IMR-90 (cell line): ENCODE measurements at regions not wholly inside any gene's neighbourhood (a gene's known extent, or its start where the extent isn't known, plus 50 kb on each side); places are given as distances from the start of the nearest gene placed in this dataset.

Source experiments
- ATAC-seq: fragments of 200-7000 bp; cut with Tn5 transposase; 2 replicates; pipeline ENCODE4 v1.9.1; 2020; ENCODE audit warnings: low read depth, mild to moderate bottlenecking, moderate library complexity
- BruUV-seq: library from RNA; stranded (reverse); fragments of 400-500 nt; replicated peaks from 2 replicates; lab custom pipeline; 2021; lab: Mats Ljungman, UMichigan
- CTCF ChIA-PET: fragments of 300-600 bp; formaldehyde crosslinking; extraction: SDS; loops from one replicate; lab custom pipeline; 2021; ENCODE audit warnings: antibody characterized with exemption; lab: Yijun Ruan, JAX
- POLR2A ChIA-PET: fragments of 300-600 bp; sonication (Branson Sonifier 250); formaldehyde crosslinking; loops from one replicate; lab custom pipeline; 2022; ENCODE audit warnings: antibody characterized with exemption; ENCODE audit not compliant: unreplicated experiment; lab: Charles Lee
- DNase-seq: peaks from one replicate; pipeline ENCODE4 v3.0.0; 2013
- H2AFZ ChIP-seq: replicated peaks from 2 replicates; pipeline ENCODE3; 2013; ENCODE audit warnings: low read length, mild to moderate bottlenecking; ENCODE audit not compliant: poor library complexity
- H2AK5ac ChIP-seq: 2 replicates; pipeline ENCODE4 v1.6.1; 2013; ENCODE audit warnings: low read depth, low read length, inconsistent platforms
- H2AK9ac ChIP-seq: replicated peaks from 2 replicates; pipeline ENCODE3; 2013; ENCODE audit warnings: mild to moderate bottlenecking, low read depth, low read length, moderate library complexity; ENCODE audit not compliant: poor library complexity
- H2BK120ac ChIP-seq: 2 replicates; pipeline ENCODE4 v1.6.1; 2013; ENCODE audit warnings: low read depth, low read length, inconsistent platforms
- H2BK15ac ChIP-seq: 3 replicates; pipeline ENCODE4 v1.6.1; 2013; ENCODE audit warnings: low read depth, low read length, inconsistent platforms
- H2BK20ac ChIP-seq: 2 replicates; pipeline ENCODE4 v1.6.1; 2013; ENCODE audit warnings: low read depth, mild to moderate bottlenecking, inconsistent platforms, low read length, moderate library complexity
- H2BK5ac ChIP-seq: 2 replicates; pipeline ENCODE4 v1.6.1; 2013; ENCODE audit warnings: mild to moderate bottlenecking, low read depth, low read length, inconsistent platforms; ENCODE audit not compliant: poor library complexity, severe bottlenecking
- H3K14ac ChIP-seq: replicated peaks from 2 replicates; pipeline ENCODE4 v1.6.1; 2013; ENCODE audit warnings: low read depth, low read length, inconsistent platforms
- H3K18ac ChIP-seq: 2 replicates; pipeline ENCODE4 v1.6.1; 2013; ENCODE audit warnings: low read depth, low read length, control low read depth
- H3K23ac ChIP-seq: 2 replicates; pipeline ENCODE4 v1.6.1; 2013; ENCODE audit warnings: low read depth, low read length, inconsistent platforms
- H3K27ac ChIP-seq: 2 replicates; pipeline ENCODE4 v1.5.1; 2013; ENCODE audit warnings: mild to moderate bottlenecking, control low read depth, low read length; ENCODE audit not compliant: insufficient read depth
- H3K27me3 ChIP-seq: 2 replicates; pipeline ENCODE4 v1.6.1; 2013; ENCODE audit warnings: low read length; ENCODE audit not compliant: control insufficient read depth, insufficient read depth
- H3K36me3 ChIP-seq: 2 replicates; pipeline ENCODE4 v1.6.1; 2013; ENCODE audit warnings: low read length, mixed read lengths; ENCODE audit not compliant: control insufficient read depth, insufficient read depth
- H3K4ac ChIP-seq: 2 replicates; pipeline ENCODE4 v1.6.1; 2013; ENCODE audit warnings: low read depth, low read length, inconsistent platforms
- H3K4me1 ChIP-seq: 2 replicates; pipeline ENCODE4 v1.6.1; 2013; ENCODE audit warnings: low read length, mixed read lengths; ENCODE audit not compliant: control insufficient read depth, insufficient read depth
- H3K4me2 ChIP-seq: 2 replicates; pipeline ENCODE4 v1.6.1; 2013; ENCODE audit warnings: low read depth, mild to moderate bottlenecking, control low read depth, low read length, moderate library complexity
- H3K4me3 ChIP-seq: 2 replicates; pipeline ENCODE4 v1.5.1; 2013; ENCODE audit warnings: low read depth, mild to moderate bottlenecking, control low read depth, low read length, moderate library complexity; ENCODE audit not compliant: insufficient read depth
- H3K56ac ChIP-seq: 2 replicates; pipeline ENCODE4 v1.6.1; 2013; ENCODE audit warnings: low read length, inconsistent platforms; ENCODE audit not compliant: insufficient read depth; ENCODE audit errors: extremely low read depth
- H3K79me1 ChIP-seq, 2 experiments: 2 replicates each; pipeline ENCODE4 v1.6.1; 2013; ENCODE audit warnings: low read length in 2 of 2, inconsistent platforms in 1 of 2, low read depth in 1 of 2
- H3K9ac ChIP-seq: 2 replicates; pipeline ENCODE4 v1.6.1; 2013; ENCODE audit warnings: low read depth, low read length, control low read depth
- H3K9me1 ChIP-seq: 2 replicates; pipeline ENCODE4 v1.6.1; 2013; ENCODE audit warnings: low read length, inconsistent platforms; ENCODE audit not compliant: insufficient read depth
- H3K9me3 ChIP-seq: 2 replicates; pipeline ENCODE4 v1.6.1; 2013; ENCODE audit warnings: low read length; ENCODE audit not compliant: control insufficient read depth, insufficient read depth
- H4K20me1 ChIP-seq: 2 replicates; pipeline ENCODE4 v1.6.1; 2013; ENCODE audit warnings: low read length, inconsistent platforms; ENCODE audit not compliant: insufficient read depth
- H4K5ac ChIP-seq: 2 replicates; pipeline ENCODE4 v1.6.1; 2013; ENCODE audit warnings: mild to moderate bottlenecking, low read depth, low read length, control low read depth
- H4K8ac ChIP-seq, 2 experiments: 2 replicates each; pipeline ENCODE4 v1.6.1; 2013; ENCODE audit warnings: low read depth in 2 of 2, low read length in 2 of 2, control low read depth in 1 of 2, inconsistent platforms in 1 of 2
- H4K91ac ChIP-seq: 2 replicates; pipeline ENCODE4 v1.6.1; 2013; ENCODE audit warnings: low read depth, low read length, inconsistent platforms; ENCODE audit not compliant: insufficient read depth
- CEBPB ChIP-seq: IDR thresholded peaks from 2 replicates; pipeline ENCODE4 v1.6.1; 2012; ENCODE audit warnings: low read depth, low read length, improper control_type of control experiment
- FOS ChIP-seq: fragments of 150-350 bp; IDR thresholded peaks from 2 replicates; pipeline ENCODE4 v1.6.1; 2016; ENCODE audit warnings: low read depth, low read length
- MAFK ChIP-seq: IDR thresholded peaks from 2 replicates; pipeline ENCODE4 v1.6.1; 2012; ENCODE audit warnings: low read depth, low read length, improper control_type of control experiment
- MXI1 ChIP-seq: IDR thresholded peaks from 2 replicates; pipeline ENCODE4 v1.6.1; 2012; ENCODE audit warnings: low read depth, mild to moderate bottlenecking, low read length, moderate library complexity, borderline replicate concordance
- NFE2L2 ChIP-seq: fragments of 150-350 bp; IDR thresholded peaks from 2 replicates; pipeline ENCODE4 v1.6.1; 2016; ENCODE audit warnings: low read depth, mild to moderate bottlenecking, low read length
- POLR2A ChIP-seq: IDR thresholded peaks from 2 replicates; pipeline ENCODE4 v1.6.1; 2012; ENCODE audit warnings: mild to moderate bottlenecking, low read depth, low read length
- WGBS, 2 experiments: methylation state at CpG; one replicate each; pipeline versions ENCODE4 v1.1.5 to v1.1.7; 2013; ENCODE audit warnings: missing lambda C conversion rate in 2 of 2; ENCODE audit not compliant: insufficient read length in 1 of 2; ENCODE audit errors: extremely low coverage in 2 of 2; 5-methylcytosine and 5-hydroxymethylcytosine counted together
- dilution Hi-C: fragments of 300-500 bp; cut with HindIII; formaldehyde crosslinking; loops from one replicate; pipeline ENCODE4 v1.14.3; 2018; ENCODE audit warnings: low sequenced_read_pairs; ENCODE audit not compliant: unreplicated experiment
- in situ Hi-C: fragments of 300-500 bp; cut with MboI; formaldehyde crosslinking; loops from 3 replicates; pipeline ENCODE4 v1.14.3; 2019; ENCODE audit warnings: low sequenced_read_pairs, inconsistent platforms, mixed read lengths
- intact Hi-C: fragments of 100-400 bp; cut with micrococcal nuclease; formaldehyde crosslinking; loops from 2 replicates; pipeline ENCODE4 v1.10.0; 2022
- TF ChIP-seq, protein P1 (sequence below): fragments of 150-350 bp; IDR thresholded peaks from 2 replicates; pipeline ENCODE4 v1.6.1; 2017; ENCODE audit warnings: mild to moderate bottlenecking, antibody characterized with exemption, low read length, low read depth
- TF ChIP-seq, protein P2 (sequence below): conservative IDR thresholded peaks from 2 replicates; pipeline ENCODE4 v1.5.1; 2012; ENCODE audit warnings: mild to moderate bottlenecking, low read depth, low read length, improper control_type of control experiment

DNA sequence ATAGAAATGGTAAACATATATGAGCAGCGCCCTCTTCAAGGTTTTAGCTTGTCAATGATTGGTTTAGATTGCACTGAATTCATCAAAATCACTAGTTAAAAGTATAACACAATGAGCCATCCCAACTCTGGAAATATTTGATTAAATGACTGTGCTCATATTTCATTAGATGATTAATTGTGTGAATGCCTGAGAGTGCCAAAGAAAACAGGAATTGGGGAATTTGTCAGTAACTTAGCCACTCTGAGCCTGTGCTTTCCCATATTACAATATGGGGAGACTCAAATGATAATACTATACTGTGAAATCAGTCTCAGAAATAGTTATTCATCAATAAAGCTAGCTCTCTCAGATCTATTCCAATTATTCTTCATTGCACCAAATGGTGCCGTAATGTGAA, 2087.6 kb upstream of the CELF4 start:
- intact Hi-C loops = no loop called here
- no peak overlapping the region for H3K9ac ChIP-seq
- no peak overlapping the region for H3K27ac ChIP-seq
- H3K36me3 ChIP-seq = no peaks in the 10 kb centered on the region
- DNase-seq (no peak), ATAC-seq (no peak)
- H3K14ac ChIP-seq = no peak overlapping the region
- POLR2A ChIA-PET = no interaction called here
- no CpG with 5 or more reads among the region's 2 CpGs for WGBS, 2 experiments
- in situ Hi-C loops = no loop called here
- H4K8ac ChIP-seq = no peak overlapping the region
- no peak overlapping the region for H3K4me3 ChIP-seq
- H4K5ac ChIP-seq = no peak overlapping the region
- no peak overlapping the region for H3K56ac ChIP-seq
- H2AFZ ChIP-seq = no peak overlapping the region
- no peaks in the 10 kb centered on the region; the same call in 1 of the 2 replicates for H3K9me1 ChIP-seq
- H3K4me2 ChIP-seq = no peak overlapping the region
- no peak overlapping the region for H3K23ac ChIP-seq
- no peaks in the 10 kb centered on the region for H3K27me3 ChIP-seq
- no peak overlapping the region for H2BK5ac ChIP-seq
- BruUV-seq = no TSS peak
- no peaks in the 10 kb centered on the region for H4K20me1 ChIP-seq
- H3K4ac ChIP-seq = no peak overlapping the region
- H3K9me3 ChIP-seq = no peaks in the 10 kb centered on the region
- H4K91ac ChIP-seq = no peak overlapping the region
- H2BK20ac ChIP-seq = no peak overlapping the region
- no peaks in the 10 kb centered on the region for H3K4me1 ChIP-seq
- no peak overlapping the region for H2AK5ac ChIP-seq
- H3K79me1 ChIP-seq = no peaks in the 10 kb centered on the region
- H3K18ac ChIP-seq = no peak overlapping the region
- no peak overlapping the region for H2BK15ac ChIP-seq
- H2BK120ac ChIP-seq = no peak overlapping the region
- no peak for TF ChIP-seq FOS
- TF ChIP-seq NFE2L2 = no peak
- TF ChIP-seq, protein P1, sequence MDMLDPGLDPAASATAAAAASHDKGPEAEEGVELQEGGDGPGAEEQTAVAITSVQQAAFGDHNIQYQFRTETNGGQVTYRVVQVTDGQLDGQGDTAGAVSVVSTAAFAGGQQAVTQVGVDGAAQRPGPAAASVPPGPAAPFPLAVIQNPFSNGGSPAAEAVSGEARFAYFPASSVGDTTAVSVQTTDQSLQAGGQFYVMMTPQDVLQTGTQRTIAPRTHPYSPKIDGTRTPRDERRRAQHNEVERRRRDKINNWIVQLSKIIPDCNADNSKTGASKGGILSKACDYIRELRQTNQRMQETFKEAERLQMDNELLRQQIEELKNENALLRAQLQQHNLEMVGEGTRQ = no peak
- no peak for TF ChIP-seq POLR2A
- TF ChIP-seq, protein P2, sequence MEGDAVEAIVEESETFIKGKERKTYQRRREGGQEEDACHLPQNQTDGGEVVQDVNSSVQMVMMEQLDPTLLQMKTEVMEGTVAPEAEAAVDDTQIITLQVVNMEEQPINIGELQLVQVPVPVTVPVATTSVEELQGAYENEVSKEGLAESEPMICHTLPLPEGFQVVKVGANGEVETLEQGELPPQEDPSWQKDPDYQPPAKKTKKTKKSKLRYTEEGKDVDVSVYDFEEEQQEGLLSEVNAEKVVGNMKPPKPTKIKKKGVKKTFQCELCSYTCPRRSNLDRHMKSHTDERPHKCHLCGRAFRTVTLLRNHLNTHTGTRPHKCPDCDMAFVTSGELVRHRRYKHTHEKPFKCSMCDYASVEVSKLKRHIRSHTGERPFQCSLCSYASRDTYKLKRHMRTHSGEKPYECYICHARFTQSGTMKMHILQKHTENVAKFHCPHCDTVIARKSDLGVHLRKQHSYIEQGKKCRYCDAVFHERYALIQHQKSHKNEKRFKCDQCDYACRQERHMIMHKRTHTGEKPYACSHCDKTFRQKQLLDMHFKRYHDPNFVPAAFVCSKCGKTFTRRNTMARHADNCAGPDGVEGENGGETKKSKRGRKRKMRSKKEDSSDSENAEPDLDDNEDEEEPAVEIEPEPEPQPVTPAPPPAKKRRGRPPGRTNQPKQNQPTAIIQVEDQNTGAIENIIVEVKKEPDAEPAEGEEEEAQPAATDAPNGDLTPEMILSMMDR = no peak
- no peak for TF ChIP-seq MXI1
- TF ChIP-seq CEBPB = no peak
- no peak for TF ChIP-seq MAFK
- dilution Hi-C loops = no loop called here
- no peak overlapping the region for H2AK9ac ChIP-seq
- CTCF ChIA-PET = no interaction called here
